NOMO-1 (cell line): ENCODE measurements at regions not wholly inside any gene's neighbourhood (a gene's known extent, or its start where the extent isn't known, plus 50 kb on each side); places are given as distances from the start of the nearest gene placed in this dataset.

Source experiments
- DNase-seq, 2 experiments: peaks; one replicate each; lab custom pipeline; 2025; ENCODE audit not compliant: unreplicated experiment in 2 of 2; lab: John Stamatoyannopoulos, UW

- no peak for DNase-seq
Observed at GRCh38 chr18:78696698-78697435, 282.8 kb upstream of the SALL3 start.

GRCh38 chr18:78697446-78697845, 282.2 kb upstream of the SALL3 start:
- DNase-seq, result no peak

DNA sequence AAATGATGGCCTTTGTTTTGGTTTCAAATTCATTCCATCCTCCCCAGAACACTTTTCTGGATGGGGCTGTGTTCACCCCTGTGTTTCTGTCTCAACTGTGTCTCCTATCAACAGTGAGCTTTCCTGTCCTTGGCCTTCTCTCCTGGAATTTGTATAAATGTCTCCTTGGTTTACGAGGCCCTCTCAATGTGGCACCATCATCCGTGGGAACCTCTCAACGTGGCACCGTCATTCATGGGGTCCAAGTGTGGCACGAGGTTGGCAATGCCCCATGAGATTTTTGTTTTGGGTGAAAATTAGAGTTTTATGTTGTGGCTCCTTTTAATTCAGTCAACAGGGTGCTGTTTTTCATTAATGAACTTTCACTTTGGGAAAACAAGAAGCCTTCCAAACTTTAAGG, 280.7 kb upstream of the SALL3 start:
- no peak for DNase-seq

DNA sequence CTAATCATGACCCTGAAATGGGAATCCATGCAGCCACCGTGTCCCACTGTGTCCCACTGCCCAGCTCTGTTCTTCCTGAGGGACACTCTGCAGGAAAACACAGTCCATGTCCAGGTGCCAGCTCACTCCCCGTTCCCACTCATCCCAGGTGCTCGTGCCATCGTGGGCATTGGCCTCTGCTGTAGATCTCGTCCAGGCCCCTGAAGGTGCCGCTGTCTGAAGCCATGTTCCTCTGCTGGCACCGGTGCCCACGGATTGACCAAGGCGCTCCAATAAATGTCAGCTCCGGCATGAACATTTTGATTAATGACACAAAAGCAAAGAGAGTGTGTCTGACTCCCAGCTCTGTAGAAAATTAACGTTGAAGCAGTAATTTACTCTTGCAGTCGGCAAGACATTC, 280.1 kb upstream of the SALL3 start:
- no peak for DNase-seq

DNA sequence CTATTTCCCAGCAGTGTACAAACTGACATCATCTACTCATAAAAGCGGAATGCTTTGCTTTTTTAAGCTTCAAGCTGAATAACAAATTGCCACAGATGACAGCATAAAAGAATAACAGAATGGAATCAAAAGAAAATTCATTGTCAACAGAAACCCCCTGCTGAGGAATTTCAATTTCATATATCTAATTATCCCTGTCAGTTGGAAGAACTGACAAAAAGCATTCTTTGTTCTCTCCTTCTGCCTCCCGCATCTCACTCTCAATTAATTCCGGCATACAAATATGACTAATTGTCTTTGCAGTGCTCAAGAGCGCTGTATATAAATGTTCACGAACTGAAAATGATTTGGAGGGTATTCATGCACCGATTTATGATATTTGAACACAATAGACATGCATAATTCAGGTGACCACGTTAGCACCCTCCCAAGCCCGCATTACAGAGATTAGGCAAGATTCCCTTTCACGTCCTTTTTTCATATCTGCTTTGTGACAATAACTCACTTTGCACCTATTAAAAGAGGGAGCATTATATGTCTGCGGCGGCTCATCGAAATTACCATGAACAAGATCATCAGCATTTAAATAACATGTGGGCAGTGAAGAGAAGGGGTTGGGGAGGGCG, 277.7 kb upstream of the SALL3 start:
- no peak for DNase-seq

DNA sequence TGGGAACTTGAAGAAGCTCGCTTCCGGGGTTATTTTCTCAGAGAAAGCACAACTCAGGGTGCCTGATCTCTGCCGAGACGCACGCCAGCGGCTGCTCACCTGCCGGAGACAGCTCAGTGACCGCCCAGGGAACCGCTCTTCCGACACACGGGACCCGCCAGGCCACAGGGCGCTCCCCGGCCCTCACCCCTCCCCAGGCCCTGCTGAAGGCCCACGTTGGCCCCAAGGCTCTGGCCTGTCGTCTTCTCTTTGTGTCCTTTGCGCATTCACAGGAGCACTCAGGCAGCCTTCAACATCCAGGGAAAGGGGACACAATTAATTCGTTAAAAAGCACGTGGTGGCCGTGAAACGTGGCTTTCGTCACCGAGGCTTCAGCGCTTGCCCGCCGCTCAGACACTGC, 276.3 kb upstream of the SALL3 start:
- DNase-seq, result no peak

DNA sequence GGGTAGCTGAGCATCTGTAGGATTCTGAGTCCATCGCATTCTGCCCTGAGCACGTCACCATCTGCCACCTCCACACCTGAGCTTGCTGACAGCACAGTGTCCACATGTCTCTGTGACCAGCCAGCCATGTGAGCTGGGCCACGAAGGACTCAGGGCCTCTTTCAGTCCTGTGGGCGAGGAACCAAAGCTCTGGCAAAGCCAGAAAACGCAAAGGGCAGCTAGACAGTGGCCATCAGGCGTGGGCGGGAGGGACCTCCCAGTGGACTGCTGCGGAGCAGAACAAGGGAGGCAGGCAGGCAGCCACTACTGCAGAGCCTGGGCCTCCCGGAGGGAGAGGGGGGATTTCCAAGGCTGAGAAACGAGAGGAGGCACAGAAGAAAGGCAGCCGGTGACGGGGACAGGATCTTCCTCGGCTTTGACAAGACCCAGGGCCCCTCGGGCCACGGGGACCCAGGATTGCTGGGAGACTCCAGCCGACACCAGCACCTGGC, 274.6 kb upstream of the SALL3 start:
- DNase-seq, result no peak

GRCh38 chr18:78709261-78709809, 270.3 kb upstream of the SALL3 start:
- DNase-seq, result no peak

DNA sequence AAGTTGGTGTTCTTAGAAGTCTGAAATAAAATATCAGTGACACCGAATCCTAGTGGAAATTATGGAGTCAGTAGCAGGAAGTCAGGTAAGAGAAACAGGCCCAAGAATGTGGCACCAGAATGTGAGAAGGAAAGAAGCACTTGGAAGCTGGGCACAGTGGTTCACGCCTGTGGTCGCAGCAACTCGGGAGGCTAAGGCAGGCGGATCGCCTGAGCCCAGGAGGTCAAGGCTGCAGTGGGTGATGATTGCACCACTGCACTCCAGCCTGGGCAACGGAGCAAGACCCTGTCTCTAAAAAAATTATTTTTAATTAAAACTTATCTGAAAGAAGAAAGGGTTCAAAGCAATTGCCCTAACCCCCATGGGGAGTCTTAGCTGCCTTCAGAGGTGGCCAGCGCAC, 268.3 kb upstream of the SALL3 start:
- no peak for DNase-seq

- DNase-seq, result no peak
Observed at GRCh38 chr18:78711971-78712370, 267.6 kb upstream of the SALL3 start.

DNA sequence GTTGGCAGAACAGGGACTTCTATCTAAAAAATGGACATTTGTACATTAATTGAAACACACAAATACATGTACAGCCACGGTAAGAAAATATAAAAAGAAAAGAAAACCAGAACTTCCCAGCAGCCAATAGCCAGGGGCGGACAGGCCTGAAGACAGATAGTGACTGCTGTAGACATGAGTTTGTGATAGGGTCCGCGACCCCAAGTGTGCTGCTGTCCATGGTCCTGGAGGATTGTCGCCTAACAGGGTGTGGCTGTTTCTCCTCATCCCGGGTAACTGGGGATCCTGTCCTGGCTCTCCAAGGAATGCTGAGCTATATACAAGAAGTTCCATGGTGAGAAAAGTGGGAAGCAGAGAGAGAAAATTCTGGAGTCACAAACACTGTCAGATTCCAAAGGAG, 266.5 kb upstream of the SALL3 start:
- no peak for DNase-seq

DNA sequence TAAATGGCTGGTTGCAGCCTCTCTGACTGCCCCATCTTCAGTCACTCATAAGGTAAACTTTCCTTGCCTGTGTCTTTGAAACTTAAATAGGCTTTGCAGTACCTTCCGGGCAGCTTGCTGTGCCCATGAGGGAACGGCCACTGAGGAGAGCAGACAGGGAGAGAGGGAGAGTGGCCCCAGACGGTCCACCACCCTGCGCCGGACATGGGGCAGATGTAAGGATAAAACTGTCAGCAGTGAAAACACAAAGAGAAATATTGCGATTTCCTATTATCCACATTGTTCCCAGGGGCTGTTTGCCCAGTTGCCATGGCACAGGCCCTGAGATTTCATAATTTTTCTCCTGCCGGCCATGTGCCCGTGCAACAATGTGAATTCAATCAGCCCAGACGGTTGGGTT, 265.9 kb upstream of the SALL3 start:
- DNase-seq, result no peak

DNA sequence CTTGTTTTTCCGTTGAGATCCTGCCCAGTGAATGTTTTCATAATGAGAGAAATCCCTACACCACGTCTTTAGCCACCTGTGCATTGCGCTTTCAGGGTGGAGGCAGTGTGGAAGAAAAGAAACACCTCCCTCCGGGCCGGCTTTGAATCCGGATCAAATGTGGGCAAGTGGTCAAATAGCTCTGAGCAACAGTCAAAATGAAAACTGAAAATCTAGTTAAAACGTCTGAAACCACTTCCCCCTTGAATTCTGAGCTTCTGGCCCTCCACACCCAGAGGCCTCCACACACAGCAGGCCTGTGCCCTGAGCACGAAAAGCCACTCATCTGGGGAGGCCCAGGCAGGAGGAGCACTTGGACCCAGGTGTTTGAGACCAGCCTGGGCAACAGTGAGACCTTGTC, 263.6 kb upstream of the SALL3 start:
- no peak for DNase-seq

DNA sequence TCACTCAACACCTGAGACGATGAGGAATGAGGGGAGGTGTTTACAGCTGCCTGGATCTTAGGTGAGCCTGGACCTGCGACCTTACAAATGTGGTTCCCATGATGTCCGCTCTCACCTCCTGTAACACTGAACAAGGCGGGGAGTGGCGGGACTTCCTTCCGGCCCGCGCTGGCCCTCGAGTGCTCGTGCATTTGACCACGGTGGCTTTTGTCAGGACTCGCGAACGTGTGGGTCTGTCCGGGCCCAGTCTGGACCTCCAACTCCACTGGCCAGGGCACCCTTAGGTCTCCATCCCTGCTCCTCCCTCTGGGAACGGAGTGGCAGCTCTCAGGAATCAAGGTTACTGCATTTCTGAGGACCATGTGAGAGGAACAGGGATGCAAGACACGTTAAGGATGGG, 263.0 kb upstream of the SALL3 start:
- no peak for DNase-seq

- DNase-seq, result no peak
Observed at GRCh38 chr18:78717051-78717765, 262.4 kb upstream of the SALL3 start.

GRCh38 chr18:78717766-78718150, 261.9 kb upstream of the SALL3 start:
- DNase-seq, result no peak

GRCh38 chr18:78719821-78720220, 259.8 kb upstream of the SALL3 start:
- no peak for DNase-seq

- no peak for DNase-seq
Observed at GRCh38 chr18:78720456-78721237, 259.0 kb upstream of the SALL3 start.

GRCh38 chr18:78721238-78721875, 258.3 kb upstream of the SALL3 start:
- no peak for DNase-seq

DNA sequence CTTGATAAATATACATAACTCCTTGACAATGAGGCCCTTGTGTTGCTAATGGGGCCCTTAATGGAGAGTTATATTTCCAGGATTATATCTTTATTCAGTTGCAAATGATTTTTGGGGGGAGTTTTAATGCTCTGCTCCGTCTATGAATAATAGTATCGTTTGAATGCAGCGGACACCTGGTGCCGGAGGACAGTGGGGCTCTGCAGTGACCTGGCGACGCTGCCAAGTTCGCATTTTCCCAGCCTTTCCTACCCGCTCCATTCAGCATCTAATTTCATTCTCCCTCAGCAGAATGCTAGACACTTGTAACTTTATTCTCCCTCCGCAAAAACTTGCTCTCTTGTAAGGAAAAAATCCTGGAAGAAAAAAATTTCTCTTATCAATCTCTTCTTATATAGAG, 257.6 kb upstream of the SALL3 start:
- no peak for DNase-seq
